Esophagus squamous epithelium (tissue), 4 donors: ENCODE measurements at regions not wholly inside any gene's neighbourhood (a gene's known extent, or its start where the extent isn't known, plus 50 kb on each side); places are given as distances from the start of the nearest gene placed in this dataset.

Experiments
- CTCF ChIP-seq, 6 experiments: fragments of 450-650 bp in 4 of 6; fragments of 200-600 bp in 2 of 6; sonication (generic) in 2 of 6; IDR thresholded peaks; one replicate each; pipeline ENCODE4 v1.5.1; 2016 to 2019; ENCODE audit warnings: antibody characterized with exemption in 6 of 6, mild to moderate bottlenecking in 4 of 6, moderate library complexity in 4 of 6
- POLR2A ChIP-seq, 4 donors: fragments of 450-650 bp; IDR thresholded peaks; one replicate each; pipeline ENCODE4 v1.6.1; 2017; ENCODE audit warnings: antibody characterized with exemption in 4 of 4, mild to moderate bottlenecking in 4 of 4, moderate library complexity in 3 of 4

DNA sequence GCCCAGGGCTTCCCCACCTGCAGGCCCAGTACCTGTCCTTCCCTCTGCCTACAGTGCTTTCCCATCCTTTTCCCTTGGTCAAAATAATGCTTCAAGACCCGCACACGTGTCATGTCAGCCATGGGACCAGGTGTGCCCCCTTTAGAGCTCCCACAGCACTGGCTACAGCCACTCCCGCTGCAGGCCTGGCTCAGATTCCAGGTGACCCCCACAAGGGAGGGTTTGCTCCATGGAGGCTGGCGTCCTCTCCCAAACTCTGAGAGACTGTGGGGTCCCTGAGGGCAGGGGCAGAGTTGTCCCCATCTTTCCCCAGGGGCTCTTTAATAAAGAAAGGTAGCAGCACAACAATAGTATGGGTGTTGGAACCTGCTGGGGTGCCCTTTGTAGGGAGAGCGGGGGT lies 66.4 kb upstream of the RUNX3 start:
- TF ChIP-seq CTCF (IDR thresholded peaks at IDR 0.05) (no peak), POLR2A (IDR thresholded peaks at IDR 0.05) (no peak)
